NK-92 (cell line): ENCODE measurements at regions not wholly inside any gene's neighbourhood (a gene's known extent, or its start where the extent isn't known, plus 50 kb on each side); places are given as distances from the start of the nearest gene placed in this dataset.

Experiments
- DNase-seq: peaks from one replicate; lab custom pipeline; 2025; ENCODE audit not compliant: unreplicated experiment; lab: John Stamatoyannopoulos, UW

DNA sequence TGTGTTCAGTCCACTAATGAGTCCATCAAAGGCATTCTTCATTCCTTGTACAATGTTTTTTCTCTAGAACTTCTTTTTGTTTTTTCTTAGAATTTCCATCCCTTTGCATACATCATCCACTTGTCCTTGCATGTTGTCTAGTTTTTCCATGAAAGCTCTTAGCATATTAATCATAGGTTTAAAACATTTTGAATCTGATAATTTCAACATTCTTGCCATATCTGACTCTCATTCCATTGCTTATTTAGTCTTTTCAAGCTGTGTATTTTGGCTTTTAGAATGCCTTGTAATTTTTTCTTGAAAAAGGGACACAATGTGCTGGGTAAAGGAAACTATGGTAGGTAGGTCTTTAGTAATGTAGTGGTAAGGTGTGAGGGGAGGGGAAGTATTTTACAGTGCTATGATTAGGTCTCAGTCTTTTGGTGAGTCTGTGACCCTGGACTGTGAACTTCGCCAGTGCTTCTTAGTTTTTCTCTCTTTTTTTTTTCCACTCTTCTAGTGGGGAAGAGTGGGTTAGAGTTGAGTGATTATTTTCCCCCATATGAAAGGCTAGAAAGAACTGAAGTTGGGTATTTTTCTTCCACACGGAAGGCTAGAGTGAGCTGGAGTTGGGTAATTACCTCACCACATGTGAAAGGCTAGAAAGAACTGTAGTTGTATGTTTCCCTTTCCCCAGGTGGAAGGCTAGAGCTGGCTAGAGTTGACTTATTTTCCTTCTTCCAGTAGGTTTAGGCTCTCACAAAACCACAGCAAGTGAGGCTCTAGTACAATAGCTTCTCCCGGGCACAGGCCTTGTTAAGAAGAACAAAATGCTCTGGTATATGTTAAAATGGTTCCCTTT lies 172.1 kb downstream of the SNX18 start:
- DNase-seq = no peak

GRCh38 chr5:54680998-54681397 lies 163.4 kb downstream of the SNX18 start:
- no peak for DNase-seq

DNA sequence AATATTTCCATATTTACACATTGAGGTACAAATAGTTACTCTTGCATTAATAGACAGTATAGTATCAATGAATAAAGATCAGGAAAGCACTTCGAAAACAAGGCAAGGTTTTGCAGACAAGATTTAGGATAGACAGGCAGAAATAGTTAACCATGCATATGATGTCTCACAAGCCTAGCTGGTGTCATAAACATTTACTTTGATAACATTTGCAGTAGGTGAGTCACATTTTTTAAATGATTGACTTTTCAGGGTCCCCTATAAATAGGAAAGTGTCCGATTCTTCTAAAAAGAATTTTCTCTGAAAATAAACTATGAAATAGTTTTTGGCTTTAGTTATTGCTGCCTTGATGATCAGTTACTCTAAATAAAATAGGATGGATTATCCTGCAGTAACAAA lies 162.1 kb downstream of the SNX18 start:
- no peak for DNase-seq

- DNase-seq = no peak
These were observed 161.2 kb downstream of the SNX18 start for GRCh38 chr5:54678737-54679136.

DNA sequence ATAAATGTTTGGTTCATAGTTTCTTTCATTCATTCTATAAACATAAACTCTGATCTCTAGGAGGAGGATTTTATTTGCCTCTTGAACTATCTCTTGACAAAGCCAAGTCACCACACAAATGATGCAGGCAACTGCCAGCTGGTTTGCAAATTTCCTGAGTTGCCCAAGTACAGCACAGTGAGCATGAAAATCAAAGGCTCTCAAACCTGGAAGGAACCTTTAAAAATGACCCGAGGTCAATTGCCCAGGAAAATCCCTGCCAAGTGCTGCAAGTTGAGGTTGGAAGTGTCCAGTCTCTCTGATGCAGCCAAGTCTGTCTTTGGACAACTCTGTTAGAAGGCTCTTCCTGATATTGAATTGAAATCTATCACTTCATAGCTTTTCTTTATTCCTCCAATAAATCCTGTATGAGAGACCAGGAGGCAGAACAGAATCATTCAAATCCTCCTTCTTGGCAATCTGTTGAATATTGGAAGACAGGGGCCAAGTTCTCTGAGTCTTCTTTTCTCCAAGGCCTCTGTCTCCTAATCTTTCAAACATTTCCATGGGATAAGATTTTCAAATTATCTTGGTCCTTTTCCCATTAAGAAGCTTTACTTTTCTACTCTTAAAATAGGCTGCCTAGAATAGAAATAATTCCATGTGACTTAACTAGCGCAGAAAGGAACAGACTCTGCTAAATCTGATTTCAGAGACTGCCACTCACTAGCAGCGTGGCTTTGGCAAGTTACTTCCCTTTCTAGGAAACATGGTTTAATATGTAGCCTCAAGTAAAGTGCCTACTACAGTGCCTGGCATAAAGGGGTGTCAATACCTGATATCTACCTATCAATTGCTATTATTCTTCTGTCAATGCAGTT lies 159.2 kb downstream of the SNX18 start:
- no peak for DNase-seq

DNA sequence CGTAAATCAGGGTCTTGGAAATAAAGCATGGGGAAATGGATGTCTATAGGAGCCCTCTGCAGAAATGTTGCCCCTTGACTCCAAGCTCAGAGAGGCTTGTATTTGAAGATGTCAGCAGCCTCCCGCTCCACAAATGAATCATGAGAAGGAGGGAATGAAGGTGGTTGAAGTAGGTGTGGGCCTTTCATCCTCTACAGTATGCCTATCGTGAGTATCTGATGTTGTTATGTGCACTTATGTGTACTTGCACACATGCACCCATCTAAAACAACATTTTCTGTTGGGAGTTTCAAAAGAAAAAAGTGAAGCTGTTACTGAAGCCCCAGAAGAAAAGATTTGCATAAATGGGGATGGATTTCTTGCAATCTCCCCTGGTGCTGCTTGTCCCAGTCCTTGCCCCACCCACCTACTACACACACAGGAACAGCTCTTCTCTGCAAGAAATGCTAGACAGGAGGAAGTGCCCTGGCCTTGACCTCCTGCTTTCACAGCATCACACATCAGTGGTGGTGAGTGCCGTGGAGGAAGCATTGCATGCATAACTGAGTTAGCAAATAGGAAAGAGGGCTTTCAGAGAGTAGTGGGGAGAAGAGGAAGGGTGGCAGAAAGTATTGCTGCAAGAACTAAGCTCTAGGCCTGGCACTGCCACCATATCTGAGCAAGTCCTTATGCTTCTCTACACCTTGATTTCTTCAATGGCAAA lies 156.1 kb downstream of the SNX18 start:
- no peak for DNase-seq

- no peak for DNase-seq
These were observed 155.3 kb downstream of the SNX18 start for GRCh38 chr5:54672871-54673270.

DNA sequence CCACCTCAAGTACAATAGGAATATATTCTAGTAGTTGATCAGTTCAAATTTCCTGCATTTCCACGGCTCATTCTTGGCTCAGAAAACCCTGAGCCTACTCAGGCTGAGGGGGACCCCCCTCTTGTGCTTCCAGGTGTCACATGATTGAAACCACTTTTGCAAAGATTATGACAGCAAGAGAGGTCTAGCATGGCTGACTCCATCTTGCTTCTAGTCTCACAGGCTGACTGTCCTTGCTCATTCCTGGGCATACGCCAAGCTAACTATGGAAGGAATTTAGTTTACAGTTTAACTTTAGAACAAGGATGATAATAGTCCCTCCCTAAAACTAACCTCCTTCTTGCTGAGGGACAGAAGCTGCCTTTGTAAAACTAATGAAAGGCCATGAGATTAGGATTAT lies 154.1 kb downstream of the SNX18 start:
- no peak for DNase-seq

GRCh38 chr5:54671111-54671531 lies 153.6 kb downstream of the SNX18 start:
- no peak for DNase-seq

DNA sequence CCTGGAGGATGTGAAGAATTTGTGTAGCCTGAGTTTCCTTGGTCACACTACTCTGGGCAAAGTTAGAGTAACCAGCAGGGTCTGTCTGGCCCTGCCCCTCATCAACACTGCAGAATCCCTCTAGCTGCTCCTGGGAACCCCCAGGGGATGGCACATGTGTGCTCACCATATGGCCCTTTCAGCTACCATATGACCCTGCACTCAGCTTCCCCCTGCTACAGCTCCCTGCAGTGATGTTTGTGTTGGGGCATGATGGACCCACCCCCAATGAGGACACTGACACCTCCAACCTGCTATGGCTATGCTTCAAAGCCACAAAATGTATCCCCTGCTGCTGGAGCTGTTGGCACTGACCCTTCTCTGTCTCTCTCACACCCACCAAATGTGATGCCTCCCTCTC lies 152.7 kb downstream of the SNX18 start:
- no peak for DNase-seq

DNA sequence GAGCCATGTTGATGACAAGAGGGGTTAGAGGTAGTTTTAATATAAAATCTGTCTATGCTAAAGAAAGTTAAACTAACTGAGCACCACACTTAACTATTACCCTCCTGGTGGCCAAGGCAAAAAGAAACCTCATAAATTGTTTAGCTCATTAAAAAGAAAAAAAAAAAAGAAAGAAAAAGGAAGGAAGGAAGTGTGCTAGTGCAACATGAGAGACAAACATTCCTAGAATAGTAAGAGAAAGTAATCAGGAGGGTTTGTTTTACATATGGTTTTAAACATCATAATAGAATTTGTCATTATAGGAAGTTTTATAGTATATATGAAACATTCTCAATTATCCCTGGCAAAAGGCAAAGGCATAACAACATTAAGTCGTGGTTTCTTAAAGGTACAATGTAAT lies 152.3 kb downstream of the SNX18 start:
- DNase-seq = no peak

DNA sequence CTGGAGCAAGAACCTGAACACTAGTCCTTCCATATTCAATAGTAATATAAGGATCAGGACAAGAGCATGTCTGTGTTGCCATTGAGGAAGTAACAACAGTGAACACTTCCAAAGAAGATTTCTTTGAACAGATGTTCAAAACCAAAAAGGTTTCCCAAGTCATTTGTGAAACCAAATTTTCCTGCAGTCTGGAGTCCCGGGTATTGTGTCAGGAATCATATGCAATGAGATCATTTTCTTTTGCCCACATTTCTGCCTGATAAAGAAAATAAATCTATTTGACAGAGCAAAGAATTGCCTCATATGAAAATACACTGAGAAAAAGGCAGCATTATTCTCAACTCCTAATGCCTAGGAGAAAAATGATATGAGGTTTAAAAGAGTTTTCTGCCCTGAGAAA lies 151.7 kb downstream of the SNX18 start:
- DNase-seq = no peak

DNA sequence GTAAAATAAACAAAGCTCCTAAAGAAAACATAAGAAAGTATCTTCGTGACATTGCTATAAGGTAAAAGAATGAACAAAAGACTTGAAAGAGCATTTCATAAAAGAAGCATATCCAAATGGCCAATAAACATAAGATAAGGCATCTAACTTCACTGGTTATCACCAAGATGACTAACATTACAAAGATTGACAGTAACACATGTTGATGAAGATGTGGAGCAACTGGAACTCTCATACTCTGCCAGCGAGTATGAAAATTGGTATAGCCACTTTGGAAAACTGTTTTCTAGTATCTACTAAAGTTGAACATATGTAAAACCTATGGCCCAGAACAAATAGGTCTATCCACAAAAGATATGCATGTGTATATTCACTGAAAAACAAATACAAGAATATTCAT lies 150.5 kb downstream of the SNX18 start:
- DNase-seq = no peak

- no peak for DNase-seq
These were observed 149.6 kb downstream of the SNX18 start for GRCh38 chr5:54667136-54667535.

- DNase-seq = no peak
These were observed 146.3 kb downstream of the SNX18 start for GRCh38 chr5:54663866-54664265.

DNA sequence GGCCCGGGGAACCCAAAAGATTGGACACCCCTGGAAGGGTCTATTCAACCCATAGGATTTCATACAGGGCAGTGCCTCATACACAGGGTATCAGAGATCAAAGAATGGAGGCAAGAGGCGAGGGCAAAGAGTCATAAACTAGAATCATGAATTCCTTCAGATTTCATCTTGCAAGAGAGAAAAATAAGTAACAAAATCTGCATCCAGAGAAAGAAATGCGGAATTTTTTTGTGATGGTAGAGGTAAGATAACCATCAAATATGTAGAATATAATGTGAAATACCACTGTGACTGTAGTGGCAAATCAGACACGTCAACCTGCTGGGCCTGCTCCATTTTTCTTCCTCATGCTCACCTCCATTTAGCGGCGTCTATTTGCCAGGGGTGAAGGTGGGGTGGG lies 143.6 kb downstream of the SNX18 start:
- DNase-seq = no peak

- no peak for DNase-seq
These were observed 142.2 kb downstream of the SNX18 start for GRCh38 chr5:54659700-54660131.

GRCh38 chr5:54658010-54658409 lies 140.5 kb downstream of the SNX18 start:
- DNase-seq = no peak

GRCh38 chr5:54656261-54656728 lies 138.7 kb downstream of the SNX18 start:
- DNase-seq = no peak

DNA sequence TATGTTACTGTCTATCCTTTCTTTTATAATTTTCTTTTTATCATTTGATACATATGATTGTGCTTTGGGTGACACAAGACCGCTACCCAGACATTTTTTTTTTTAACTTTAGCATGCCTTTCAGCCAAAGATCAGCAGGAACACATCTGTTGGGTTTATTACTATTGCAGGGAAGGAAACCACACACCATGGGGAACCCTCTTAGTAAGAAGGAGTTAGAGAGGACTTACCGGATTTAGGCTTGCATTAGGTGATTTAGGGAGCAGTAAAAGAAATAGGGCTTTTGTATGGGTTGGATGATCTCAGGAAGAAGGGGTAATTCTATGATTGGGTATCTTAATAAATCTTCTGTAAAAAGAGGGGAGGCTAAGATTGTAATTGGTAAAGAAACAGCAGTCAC lies 138.2 kb downstream of the SNX18 start:
- DNase-seq = no peak

DNA sequence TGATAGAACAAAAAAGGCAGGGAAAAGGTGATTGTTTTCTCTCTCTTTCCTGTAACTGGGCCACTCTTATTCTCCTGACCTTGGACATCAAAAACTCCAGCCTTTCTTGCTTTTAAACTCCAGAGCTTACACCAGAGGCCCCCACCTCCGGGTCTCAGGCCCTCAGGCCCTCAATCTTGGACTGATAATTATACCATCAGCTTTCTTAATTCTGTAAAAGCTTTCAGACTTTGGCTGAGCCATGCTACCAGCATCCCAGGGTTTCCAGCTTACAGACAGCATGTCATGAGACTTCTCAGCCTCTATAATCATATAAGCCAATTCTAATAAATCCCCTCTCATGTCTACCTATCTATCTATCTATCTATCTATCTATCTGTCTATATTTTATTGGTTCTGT lies 137.7 kb downstream of the SNX18 start:
- DNase-seq = no peak
